ENCODE measurements at regions not wholly inside any gene's neighbourhood (a gene's known extent, or its start where the extent isn't known, plus 50 kb on each side); places are given as distances from the start of the nearest gene placed in this dataset.
"Not testable (repeated sequence)": the region's sequence is repeated elsewhere in the genome, so short reads cannot be mapped to it uniquely, and the experiment has no call there.

- not testable (repeated sequence) for DNase-seq (ENCODE audit: low read depth)
Observed at GRCh38 chr9:62874745-62875599, 1685.1 kb downstream of the SPATA31A7 start.

- not testable (repeated sequence) for DNase-seq (ENCODE audit: low read depth)
Observed at GRCh38 chr9:62877552-62877951, 1687.7 kb downstream of the SPATA31A7 start.

DNA sequence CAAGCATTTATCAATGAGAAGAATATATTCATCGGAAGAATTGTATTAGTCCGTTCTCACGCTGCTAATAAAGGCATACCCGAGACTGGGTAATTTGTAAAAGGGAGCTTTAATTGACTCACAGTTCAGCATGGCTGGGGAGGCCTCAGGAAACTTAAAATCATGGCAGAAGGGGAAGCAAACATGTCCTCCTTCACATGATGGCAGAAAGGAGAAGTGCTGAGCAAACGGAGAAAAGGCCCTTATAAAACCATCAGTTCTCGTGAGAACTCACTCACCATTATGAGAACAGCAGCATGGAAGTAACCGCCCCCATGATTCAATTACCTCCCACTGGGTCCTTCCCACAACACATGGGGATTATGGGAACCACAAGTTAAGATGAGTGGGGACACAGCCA, 1688.2 kb downstream of the SPATA31A7 start:
- DNase-seq (ENCODE audit: low read depth), result not testable (repeated sequence)

GRCh38 chr9:62880453-62880852, 1690.6 kb downstream of the SPATA31A7 start:
- not testable (repeated sequence) for DNase-seq (ENCODE audit: low read depth)

DNA sequence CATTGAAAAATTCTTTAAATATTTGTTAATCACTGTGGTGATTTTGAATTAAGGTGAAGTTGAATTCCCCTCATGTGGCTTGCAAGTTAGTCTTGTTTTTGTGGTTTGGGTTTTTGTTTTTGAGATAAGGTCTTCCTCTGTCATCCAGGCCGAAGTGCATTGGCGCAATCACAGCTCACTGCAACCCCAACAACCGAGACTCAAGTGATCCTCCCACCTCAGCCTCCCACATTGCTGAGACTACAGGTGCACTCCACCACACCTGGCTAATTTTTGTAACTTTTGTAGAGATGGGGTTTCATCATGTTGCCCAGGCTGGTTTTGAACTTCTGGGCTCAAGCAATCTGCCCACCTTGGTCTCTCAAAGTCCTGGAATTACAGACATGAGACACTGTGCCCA, 1691.1 kb downstream of the SPATA31A7 start:
- not testable (repeated sequence) for DNase-seq (ENCODE audit: low read depth)

DNA sequence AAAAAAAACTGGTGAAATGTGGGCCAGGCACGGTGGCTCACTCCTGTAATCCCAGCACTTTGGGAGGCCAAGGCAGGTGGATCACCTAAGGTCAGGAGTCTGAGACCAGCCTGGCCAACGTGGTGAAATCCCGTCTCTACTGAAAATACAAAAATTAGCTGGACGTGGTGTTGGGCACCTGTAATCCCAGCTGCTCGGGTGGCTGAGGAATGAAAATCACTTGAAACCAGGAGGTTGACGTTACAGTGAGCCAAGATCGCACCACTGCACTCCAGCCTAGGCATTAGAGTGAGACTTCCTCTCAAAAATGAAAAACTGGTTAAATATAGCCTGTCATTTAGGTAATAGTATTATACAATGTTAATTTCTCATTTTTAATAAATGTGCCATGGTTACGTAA, 1692.0 kb downstream of the SPATA31A7 start:
- not testable (repeated sequence) for DNase-seq (ENCODE audit: low read depth)

DNA sequence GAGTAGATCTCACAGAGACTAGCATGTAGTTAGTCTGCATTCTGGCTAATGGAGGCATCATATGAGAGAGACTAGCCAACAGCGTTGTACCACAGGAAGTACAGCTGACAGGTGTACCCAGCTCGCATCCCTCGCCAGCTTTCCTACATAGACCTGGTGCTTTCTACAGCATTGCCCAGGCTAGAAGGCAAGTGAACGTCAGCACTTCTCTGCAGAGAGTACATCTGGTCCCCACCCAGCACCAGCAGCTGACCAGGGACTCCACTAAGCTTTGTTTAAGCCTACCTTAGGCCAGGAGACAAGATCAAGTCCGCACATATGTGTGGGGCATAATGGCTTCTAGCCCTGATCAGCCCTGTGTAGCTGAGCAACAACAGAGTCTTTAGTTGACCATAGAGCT, 1692.9 kb downstream of the SPATA31A7 start:
- DNase-seq (ENCODE audit: low read depth), result not testable (repeated sequence)

- DNase-seq (ENCODE audit: low read depth), result not testable (repeated sequence)
Observed at GRCh38 chr9:62896692-62897091, 1706.9 kb downstream of the SPATA31A7 start.

- DNase-seq (ENCODE audit: low read depth), result not testable (repeated sequence)
Observed at GRCh38 chr9:62897411-62898225, 1707.8 kb downstream of the SPATA31A7 start.

GRCh38 chr9:62899666-62900065, 1709.8 kb downstream of the SPATA31A7 start:
- DNase-seq (ENCODE audit: low read depth), result not testable (repeated sequence)

DNA sequence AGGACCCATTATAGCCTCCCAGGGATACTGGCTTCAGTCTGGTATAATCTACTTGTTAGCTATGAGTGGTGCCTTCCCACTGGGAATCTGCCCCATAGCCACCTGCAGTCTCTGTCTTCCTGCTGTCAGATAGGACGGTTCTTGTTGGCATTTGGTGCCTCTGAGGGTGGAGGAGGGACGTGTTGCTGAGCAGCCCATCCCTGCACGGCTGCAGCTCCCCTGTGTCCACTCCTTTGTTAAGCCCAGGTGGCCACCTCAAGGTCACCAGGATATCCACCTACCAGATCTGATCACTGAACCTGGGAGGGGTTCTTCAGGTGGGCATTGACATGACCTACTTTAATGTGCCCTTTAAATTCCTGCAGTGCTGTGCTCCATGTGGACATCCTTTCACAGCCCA, 1714.2 kb downstream of the SPATA31A7 start:
- not testable (repeated sequence) for DNase-seq (ENCODE audit: low read depth)

- not testable (repeated sequence) for DNase-seq (ENCODE audit: low read depth)
Observed at GRCh38 chr9:62905722-62906121, 1715.9 kb downstream of the SPATA31A7 start.

- DNase-seq (ENCODE audit: low read depth), result not testable (repeated sequence)
Observed at GRCh38 chr9:62907866-62908265, 1718.0 kb downstream of the SPATA31A7 start.

DNA sequence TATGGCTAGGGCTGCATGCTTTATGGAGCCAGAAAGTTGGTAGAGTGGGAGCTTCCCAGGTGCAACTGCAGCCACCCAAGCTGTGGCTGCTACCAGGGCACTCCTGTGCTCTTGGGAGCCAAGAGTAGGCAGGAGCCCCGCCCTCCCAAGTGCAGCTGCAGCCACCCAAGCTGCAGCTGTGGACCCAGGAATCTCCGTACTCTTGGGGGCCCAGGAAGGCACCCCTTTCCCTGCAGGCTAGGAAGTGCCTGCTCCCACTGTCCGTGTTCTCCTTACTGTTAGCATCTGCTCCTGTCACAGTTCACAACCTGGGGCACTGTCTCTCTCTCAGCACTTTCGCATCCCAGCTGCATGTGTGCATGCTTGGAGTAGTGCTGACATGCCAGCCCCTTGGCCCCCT, 1718.4 kb downstream of the SPATA31A7 start:
- not testable (repeated sequence) for DNase-seq (ENCODE audit: low read depth)

DNA sequence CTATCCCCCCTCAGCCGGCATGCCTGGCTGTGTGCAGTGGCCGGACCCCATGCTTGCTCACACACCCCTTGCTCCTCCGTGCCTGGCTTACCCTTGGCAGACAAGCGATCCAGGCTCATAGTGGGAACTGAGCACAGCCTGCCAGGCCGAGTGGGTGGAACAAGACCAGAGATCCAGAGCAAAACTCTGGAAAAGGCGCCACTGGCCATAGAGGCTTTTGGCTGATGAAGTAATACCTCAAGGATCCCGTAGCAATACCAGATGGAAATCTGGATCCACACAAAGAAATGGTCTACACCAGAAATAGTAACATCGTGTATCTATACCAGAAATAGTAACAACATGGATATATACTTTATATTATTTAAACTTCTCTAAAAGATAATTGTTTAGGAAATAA, 1719.6 kb downstream of the SPATA31A7 start:
- DNase-seq (ENCODE audit: low read depth), result not testable (repeated sequence)

- DNase-seq (ENCODE audit: low read depth), result not testable (repeated sequence)
Observed at GRCh38 chr9:62912278-62912677, 1722.4 kb downstream of the SPATA31A7 start.

DNA sequence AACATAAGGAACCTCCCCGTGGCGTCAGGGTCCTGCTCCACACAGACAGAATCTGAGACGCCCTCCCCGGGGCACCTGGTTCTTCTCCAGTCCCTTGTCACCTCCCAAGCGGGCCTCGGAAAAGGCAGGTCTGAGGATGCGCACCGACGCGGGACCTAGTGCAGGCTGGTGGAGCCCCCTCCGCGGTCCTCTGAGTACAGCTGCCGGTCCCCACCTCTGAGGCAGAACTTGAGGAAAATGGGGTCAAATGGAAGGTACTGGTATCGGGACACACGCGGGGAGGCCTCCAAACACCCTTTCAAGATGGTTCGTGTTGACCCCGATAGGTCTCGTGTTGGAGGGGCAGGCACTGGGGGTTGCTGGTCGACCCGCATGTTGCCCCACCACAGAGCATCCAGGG, 1725.3 kb downstream of the SPATA31A7 start:
- DNase-seq (ENCODE audit: low read depth), result not testable (repeated sequence)

DNA sequence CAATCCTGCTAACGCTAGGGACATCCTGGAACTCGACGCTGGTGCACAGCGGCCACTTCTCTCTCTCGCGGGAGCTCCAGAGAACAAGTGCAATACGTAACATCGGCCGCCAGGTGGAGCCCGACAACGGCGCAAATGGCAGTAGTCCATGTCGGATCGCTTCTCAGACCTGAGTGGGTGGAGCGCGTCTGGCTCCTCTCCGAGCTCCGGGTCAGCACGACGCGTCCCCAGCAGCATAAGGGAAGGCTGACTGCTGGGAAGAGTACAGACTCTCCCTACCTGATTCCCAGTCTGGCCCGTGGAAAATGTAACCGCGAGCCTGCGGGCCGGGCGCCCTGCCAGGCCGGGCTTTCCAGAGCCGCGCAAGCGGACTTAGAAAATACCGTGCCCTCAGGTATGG, 1725.8 kb downstream of the SPATA31A7 start:
- DNase-seq (ENCODE audit: low read depth), result not testable (repeated sequence)

DNA sequence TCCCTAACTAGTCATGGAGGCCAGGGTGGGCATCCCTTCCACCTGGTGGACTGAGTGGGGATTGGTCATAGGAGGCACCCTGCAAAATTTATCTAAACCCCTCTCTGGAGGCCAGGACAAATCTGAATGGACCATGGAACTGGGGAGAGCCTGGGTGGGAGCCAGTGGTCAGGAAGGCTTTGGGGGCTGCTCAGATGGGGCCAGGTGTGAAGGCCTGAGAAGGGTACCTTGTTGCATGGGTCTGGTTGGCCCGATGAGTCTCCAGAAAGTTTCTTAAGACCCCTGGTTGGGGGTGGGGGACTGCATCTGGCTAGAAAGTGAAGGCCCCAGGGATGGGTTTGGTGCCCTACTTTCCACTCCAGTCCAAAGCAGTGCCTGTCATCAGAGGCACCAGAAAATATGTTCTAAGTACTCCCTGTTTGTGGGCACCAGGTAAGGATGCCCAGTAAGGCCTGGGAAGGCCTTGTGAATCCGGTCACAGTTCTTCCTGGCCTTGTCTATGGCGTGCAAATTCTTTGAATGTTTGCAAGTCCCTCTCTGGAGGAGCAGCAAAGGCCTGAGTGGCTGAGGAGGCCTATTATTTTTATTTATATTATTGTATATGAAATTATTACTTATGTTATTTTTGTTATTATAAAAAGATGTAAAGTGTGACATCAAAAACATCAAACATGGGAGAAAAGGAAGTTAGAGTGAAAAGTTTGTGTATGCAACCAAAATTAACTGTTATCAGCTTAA, 1729.0 kb downstream of the SPATA31A7 start:
- DNase-seq (ENCODE audit: low read depth), result not testable (repeated sequence)

DNA sequence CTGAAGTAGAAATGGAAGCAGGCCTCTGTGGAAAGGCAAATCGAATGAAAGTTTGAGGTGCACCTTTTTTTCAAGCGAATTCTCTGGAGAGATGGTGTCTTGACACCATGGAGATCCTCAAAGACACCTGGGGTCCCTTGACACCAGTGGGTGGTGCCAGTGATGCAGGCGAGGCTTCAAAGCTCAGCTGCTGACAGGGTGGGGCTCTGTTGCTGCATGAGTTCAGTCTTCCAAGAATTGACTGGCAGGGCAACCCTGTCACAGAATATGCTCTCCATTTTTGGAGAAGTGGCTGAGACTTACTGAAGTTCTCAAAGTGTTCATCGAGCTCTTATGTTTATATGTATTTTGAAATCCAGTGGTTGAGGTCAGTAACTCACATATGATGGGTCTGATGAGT, 1741.6 kb downstream of the SPATA31A7 start:
- not testable (repeated sequence) for DNase-seq (ENCODE audit: low read depth)

GRCh38 chr9:62952840-62953239, 1763.0 kb downstream of the SPATA31A7 start:
- DNase-seq (ENCODE audit: low read depth), result not testable (repeated sequence)
